Activated naive CD4-positive, alpha-beta T cell treated with Interleukin-2 at 50 U/mL for 16 hours (primary cell): ENCODE measurements at regions not wholly inside any gene's neighbourhood (a gene's known extent, or its start where the extent isn't known, plus 50 kb on each side); places are given as distances from the start of the nearest gene placed in this dataset.
"Not testable (repeated sequence)": the region's sequence is repeated elsewhere in the genome, so short reads cannot be mapped to it uniquely, and the experiment has no call there.

Experiments
- DNase-seq: peaks from one replicate; pipeline ENCODE4 v3.0.0-alpha.2; 2020

DNA sequence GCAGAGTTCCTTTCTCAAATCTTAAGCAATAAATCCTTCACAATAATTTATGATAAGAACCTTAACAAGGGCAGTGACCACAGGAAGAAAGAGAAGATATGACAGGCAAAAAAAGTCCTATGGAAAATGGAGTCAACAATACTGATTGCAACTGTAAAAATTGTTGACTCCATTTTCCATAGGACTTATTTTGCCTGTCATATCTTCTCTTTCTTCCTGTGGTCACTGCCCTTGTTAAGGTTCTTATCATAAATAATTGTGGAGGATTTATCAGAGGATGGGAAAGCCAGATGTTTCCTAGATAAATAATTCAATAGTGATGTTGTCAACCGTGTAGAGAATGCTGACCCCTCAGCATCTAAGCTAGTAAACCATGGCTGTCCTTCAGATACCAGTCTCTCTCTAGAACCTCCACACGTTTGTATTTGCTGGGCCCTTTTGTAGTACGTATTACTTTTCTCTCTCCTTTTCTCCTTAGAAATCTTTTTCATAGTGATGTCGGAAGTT is 172.6 kb upstream of the BET1 start:
- DNase-seq: no peak

GRCh38 chr7:94177441-94177840 is 173.3 kb upstream of the BET1 start:
- no peak for DNase-seq

DNA sequence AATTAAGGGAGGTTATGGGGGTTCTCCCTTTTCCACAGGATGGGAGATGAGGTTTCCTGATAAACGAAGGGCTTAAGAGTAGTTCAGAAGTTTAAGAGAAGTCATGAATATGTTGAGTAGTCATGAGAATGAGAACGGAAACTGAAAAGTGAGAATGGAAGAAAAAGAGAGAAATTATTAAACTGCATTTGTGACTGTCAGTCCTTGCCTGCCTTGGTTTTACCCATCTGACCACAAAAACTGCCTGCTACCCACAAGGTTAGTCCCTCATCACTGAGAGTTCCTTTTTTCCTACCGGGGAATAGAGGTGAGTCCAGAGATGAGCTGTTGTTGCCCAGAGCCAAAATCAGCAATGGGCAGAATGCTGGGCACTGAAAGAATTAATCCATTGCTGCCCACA is 174.1 kb upstream of the BET1 start:
- DNase-seq: no peak

GRCh38 chr7:94179466-94179865 is 175.3 kb upstream of the BET1 start:
- DNase-seq: no peak

GRCh38 chr7:94182066-94182465 is 177.9 kb upstream of the BET1 start:
- no peak for DNase-seq

GRCh38 chr7:94182721-94183120 is 178.6 kb upstream of the BET1 start:
- DNase-seq: no peak

- no peak for DNase-seq
These were observed 179.2 kb upstream of the BET1 start for GRCh38 chr7:94183289-94183749.

DNA sequence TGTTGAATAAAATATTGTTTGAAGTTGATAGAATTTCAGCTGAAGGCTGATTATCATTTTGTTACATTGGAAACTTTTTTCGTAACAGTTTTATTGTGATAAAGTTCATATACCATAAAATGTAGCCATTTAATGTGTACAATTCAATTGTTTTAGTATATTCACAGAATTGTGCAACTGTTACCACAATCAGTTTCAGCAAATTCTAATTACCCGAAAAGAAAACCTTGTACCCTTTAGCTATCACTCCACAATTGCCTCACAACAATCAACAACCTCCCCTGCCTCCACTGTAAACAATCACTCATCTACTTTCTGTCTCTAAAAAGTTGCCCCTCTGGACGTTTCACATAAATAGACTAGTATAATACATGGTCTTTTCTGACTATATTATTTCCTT is 179.7 kb upstream of the BET1 start:
- no peak for DNase-seq

- no peak for DNase-seq
These were observed 184.2 kb upstream of the BET1 start for GRCh38 chr7:94188350-94188749.

GRCh38 chr7:94190599-94191061 is 186.5 kb upstream of the BET1 start:
- no peak for DNase-seq

DNA sequence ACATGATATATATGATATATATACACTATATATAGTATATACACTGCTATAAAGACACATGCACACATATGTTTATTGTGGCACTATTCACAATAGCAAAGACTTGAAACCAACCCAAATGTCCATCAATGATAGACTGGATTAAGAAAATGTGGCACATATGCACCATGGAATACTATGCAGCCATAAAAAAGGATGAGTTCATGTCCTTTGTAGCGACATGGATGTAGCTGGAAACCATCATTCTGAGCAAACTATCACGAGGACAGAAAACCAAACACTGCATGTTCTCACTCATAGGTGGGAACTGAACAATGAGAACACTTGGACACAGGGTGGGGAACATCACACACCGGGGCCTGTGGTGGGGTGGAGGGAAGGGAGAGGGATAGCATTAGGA is 190.3 kb upstream of the BET1 start:
- not testable (repeated sequence) for DNase-seq

- no peak for DNase-seq
These were observed 191.0 kb upstream of the BET1 start for GRCh38 chr7:94195201-94195600.

- no peak for DNase-seq
These were observed 191.7 kb upstream of the BET1 start for GRCh38 chr7:94195813-94196212.

DNA sequence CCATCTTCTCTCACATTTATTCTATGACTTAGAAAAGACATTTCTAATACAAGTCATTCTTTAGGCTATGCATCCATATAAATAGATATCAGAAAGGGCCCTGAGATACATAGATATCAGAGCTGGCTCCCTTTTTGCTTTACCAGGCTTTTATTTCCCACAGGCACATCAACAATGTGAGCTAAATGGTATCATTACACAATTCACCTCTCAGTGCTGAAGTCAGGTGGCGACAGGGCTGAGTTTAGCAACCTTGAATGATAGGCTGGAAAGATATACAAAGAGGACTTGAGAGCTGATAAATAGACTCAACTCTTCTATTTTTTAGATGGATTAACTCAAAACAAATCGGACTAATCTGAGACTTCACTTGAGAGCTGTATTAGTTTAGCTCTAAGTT is 189.2 kb upstream of the COL1A2 start:
- DNase-seq: no peak

DNA sequence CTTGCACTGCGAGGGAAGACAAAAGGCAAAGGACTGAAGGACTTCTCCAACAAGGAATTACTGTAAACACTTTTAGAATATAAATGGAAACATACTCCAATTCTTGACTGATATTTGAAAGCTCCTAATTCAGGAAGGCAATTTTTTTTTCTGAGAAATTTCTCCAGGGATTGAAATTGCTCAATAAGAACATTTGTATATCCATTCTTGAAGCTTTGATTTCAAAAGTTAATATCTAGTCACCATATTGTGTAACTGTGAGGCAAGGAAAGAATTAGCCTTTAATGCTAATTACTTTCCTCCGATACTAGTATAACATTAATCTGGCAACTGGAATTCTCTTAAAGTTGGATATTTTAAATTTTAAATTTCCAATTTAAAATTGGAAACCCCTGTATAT is 188.4 kb upstream of the COL1A2 start:
- DNase-seq: no peak

- no peak for DNase-seq
These were observed 182.5 kb upstream of the COL1A2 start for GRCh38 chr7:94212160-94212559.

DNA sequence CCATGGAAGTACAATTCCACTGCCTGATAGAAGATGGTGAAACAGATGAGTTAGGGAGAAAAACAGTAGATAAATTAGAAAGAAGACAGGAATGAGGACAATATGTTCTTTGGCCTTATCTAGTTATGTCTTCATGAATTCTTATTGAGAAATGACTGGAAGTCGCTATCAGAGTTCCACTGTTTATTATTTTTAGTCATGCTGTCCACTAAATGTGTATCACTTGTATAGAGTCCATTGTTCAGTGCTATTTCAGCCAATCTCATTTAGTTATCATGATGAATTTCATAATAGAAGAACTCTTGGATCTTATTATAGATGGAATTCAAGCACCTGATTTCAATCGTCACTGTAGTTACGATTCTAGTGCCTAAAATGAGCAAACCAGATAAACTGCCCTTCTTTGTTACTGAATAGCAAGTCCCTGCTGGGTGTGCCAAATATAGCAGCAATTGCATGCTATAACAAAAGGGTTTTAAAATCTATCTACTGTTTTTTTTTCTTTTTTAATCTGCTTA is 177.7 kb upstream of the COL1A2 start:
- no peak for DNase-seq

- no peak for DNase-seq
These were observed 176.9 kb upstream of the COL1A2 start for GRCh38 chr7:94217766-94218165.

GRCh38 chr7:94222516-94222915 is 172.2 kb upstream of the COL1A2 start:
- DNase-seq: no peak

GRCh38 chr7:94223375-94224084 is 171.2 kb upstream of the COL1A2 start:
- DNase-seq: no peak

GRCh38 chr7:94228223-94228622 is 166.5 kb upstream of the COL1A2 start:
- DNase-seq: no peak

- DNase-seq: no peak
These were observed 166.0 kb upstream of the COL1A2 start for GRCh38 chr7:94228678-94229077.

GRCh38 chr7:94231305-94231704 is 163.4 kb upstream of the COL1A2 start:
- DNase-seq: no peak

- no peak for DNase-seq
These were observed 157.7 kb upstream of the COL1A2 start for GRCh38 chr7:94236960-94237359.

GRCh38 chr7:94237417-94237816 is 157.3 kb upstream of the COL1A2 start:
- no peak for DNase-seq
